Endothelial cell of umbilical vein (primary cell): ENCODE measurements at regions not wholly inside any gene's neighbourhood (a gene's known extent, or its start where the extent isn't known, plus 50 kb on each side); places are given as distances from the start of the nearest gene placed in this dataset.

Source experiments
- EZH2 ChIP-seq: IDR thresholded peaks from 2 replicates; pipeline ENCODE4 v1.6.1; 2012; ENCODE audit warnings: borderline replicate concordance, low read depth, mild to moderate bottlenecking, moderate library complexity, low read length, inconsistent platforms; ENCODE audit not compliant: severe bottlenecking
- GATA2 ChIP-seq: IDR thresholded peaks from 2 replicates; pipeline ENCODE4 v1.7.0; 2011; ENCODE audit warnings: low read depth, mild to moderate bottlenecking, moderate library complexity, mixed read lengths, low read length; ENCODE audit not compliant: insufficient read length, insufficient read depth
- POLR2A ChIP-seq: IDR thresholded peaks from 2 replicates; pipeline ENCODE4 v1.6.1; 2012; ENCODE audit warnings: low read depth, mild to moderate bottlenecking, control low read depth, low read length
- POLR2AphosphoS5 ChIP-seq: IDR thresholded peaks from 2 replicates; pipeline ENCODE4 v1.6.1; 2012; ENCODE audit warnings: low read depth, mild to moderate bottlenecking, control low read depth, low read length, moderate library complexity; ENCODE audit not compliant: insufficient read depth
- TF ChIP-seq, protein P1 (sequence below), 2 donors: IDR thresholded peaks; 1 replicate in 1 of 2; 2 replicates in 1 of 2; pipeline ENCODE4 v1.5.1; 2011; ENCODE audit warnings: low read length in 2 of 2, mild to moderate bottlenecking in 2 of 2, moderate library complexity in 2 of 2, control low read depth in 1 of 2, inconsistent platforms in 1 of 2, low read depth in 1 of 2; ENCODE audit not compliant: insufficient read depth in 1 of 2; ENCODE audit errors: extremely low read depth in 1 of 2

DNA sequence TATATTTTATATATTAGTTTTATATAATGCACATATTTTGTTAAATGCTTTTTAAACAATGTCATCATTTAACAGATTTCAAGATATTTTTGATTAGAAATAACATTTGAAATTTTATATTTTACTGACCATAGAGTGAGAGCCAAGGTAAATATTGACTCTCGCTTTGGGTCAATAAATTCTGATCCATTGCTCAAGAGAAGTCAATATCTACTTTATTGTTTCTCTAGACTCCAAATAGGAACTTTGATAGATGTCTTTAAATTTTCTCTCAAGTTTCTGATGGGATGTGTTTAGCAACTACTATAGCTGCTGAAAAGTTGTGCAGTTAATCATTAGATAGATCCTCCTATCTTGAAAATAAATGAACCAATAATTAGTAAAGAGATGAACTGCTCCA is 61.4 kb upstream of the ATXN7L3B start:
- TF ChIP-seq, protein P1, sequence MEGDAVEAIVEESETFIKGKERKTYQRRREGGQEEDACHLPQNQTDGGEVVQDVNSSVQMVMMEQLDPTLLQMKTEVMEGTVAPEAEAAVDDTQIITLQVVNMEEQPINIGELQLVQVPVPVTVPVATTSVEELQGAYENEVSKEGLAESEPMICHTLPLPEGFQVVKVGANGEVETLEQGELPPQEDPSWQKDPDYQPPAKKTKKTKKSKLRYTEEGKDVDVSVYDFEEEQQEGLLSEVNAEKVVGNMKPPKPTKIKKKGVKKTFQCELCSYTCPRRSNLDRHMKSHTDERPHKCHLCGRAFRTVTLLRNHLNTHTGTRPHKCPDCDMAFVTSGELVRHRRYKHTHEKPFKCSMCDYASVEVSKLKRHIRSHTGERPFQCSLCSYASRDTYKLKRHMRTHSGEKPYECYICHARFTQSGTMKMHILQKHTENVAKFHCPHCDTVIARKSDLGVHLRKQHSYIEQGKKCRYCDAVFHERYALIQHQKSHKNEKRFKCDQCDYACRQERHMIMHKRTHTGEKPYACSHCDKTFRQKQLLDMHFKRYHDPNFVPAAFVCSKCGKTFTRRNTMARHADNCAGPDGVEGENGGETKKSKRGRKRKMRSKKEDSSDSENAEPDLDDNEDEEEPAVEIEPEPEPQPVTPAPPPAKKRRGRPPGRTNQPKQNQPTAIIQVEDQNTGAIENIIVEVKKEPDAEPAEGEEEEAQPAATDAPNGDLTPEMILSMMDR (IDR thresholded peaks at IDR 0.05; ENCODE audit: extremely low read depth in 1 of 2, insufficient read depth in 1 of 2, low read depth in 1 of 2, low read length in 2 of 2), result no peak
- TF ChIP-seq EZH2 (no peak), POLR2A (no peak), POLR2AphosphoS5 (no peak), GATA2 (no peak)
